ENCODE measurements at regions not wholly inside any gene's neighbourhood (a gene's known extent, or its start where the extent isn't known, plus 50 kb on each side); places are given as distances from the start of the nearest gene placed in this dataset.

DNA sequence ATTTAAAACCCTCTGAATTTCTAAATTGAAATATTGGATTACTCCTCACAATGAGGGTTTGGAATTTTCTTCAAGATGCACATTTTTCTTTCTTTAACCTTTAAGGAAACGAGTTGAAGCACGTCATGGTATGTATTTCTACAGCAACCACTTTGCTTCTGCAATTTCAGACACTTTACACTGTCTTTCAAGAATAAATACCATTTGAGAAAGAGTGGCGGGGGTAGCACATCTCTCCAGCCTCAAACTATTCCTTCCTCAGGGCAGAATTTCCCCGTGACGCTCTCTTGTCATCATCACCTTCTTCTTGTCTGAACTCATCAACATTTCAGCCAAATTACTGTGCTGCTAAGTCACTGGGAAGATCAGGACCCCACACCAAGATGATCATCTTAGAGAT lies 1073.4 kb downstream of the EFNB2 start:
- no peak for DNase-seq (ENCODE audit: low read depth)

DNA sequence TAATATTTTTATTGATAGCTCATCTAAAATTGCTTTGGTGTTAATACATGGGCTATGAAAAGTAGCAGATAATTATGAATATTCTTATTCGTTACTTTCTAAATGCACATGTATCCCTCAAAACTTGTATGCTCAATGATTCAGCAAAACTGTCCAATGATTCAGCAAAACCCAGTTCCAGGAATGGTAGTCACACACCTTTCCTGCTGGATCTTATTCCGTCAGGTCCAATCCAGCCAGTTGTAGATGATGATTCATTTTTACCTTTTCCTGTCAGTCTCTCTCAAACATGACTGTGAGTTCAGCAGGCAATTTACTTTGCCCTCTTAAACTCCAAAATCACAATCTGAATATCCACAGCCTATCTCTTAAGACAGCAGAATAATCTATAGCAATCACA lies 1082.6 kb downstream of the EFNB2 start:
- DNase-seq (ENCODE audit: low read depth): no peak

DNA sequence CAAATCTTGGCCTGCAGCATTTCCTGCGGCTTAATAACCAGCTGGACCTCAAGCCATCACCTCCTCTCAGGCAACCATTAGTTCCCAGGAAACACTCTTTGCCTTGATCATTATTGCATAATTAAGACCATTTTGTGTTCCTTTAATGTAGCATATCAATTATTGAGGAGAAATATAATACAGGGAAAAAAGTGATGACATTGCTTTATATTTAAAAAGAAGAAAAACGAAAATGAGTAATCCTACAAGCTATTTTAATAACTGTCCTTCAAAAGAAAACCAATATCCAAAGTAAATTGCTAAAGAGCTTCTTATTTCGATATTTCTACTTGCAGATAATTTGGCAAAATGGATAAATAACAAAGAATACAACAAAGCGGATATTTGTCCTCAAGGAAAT lies 1084.7 kb downstream of the EFNB2 start:
- no peak for DNase-seq (ENCODE audit: low read depth)

DNA sequence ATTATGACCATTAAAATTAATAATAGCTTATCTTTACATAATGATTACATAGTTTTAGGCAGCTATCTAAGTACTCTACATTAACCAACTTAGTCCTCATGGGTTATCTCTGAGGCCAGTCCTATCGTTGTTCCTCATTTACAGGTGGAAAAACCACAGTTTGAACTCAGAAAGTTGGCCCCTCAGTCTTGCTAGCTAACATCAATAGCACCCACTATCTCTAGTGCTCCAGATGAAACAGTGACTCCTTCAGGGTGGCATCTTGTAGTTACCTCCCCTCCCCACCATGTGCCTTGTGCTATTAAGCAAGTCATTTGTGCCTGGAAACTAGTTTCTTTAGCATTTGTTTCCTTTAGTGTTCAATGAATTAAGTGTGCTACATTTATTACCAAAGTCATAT lies 1086.7 kb downstream of the EFNB2 start:
- no peak for DNase-seq (ENCODE audit: low read depth)

DNA sequence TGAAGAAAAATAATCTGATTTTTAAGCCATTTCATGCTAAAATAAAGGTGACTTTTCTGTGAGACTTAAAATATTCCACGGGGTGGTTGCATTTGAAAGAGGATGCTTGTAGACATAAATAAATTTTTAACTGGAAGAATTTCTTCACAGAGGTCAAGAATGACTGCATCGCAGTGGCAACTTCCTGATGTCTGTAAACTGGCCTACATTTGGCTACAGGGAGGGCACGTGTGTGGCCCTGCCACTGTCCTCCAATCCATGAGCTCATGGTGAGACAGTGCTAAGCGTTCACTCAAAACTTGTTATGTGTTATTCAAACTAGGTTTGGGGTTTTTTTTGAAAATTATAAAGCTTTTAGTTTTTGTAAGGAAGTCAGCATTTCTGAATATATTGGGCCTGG lies 1089.3 kb downstream of the EFNB2 start:
- no peak for DNase-seq (ENCODE audit: low read depth)

GRCh38 chr13:105445796-105446195 lies 1089.7 kb downstream of the EFNB2 start:
- no peak for DNase-seq (ENCODE audit: low read depth)

GRCh38 chr13:105442949-105443699 lies 1092.3 kb downstream of the EFNB2 start:
- no peak for DNase-seq (ENCODE audit: low read depth)

DNA sequence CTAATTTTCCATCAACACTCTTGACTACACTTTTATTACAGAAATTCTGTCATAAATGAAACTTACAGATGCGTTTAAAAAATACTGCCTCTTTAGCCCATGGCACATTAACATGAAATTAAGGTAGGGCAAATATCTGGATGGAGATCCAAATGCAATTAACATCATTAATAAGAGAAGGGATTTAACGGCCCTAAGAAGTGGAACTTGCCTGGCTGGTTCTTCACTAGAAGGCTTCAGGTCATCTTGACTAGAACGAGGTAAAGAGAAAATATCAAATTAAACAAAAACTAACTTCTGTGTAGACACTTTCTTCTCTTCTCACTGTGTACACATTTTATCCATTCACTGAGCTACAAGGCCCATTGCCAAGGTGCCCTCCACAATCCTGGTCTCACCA lies 1093.4 kb downstream of the EFNB2 start:
- DNase-seq (ENCODE audit: low read depth): no peak

DNA sequence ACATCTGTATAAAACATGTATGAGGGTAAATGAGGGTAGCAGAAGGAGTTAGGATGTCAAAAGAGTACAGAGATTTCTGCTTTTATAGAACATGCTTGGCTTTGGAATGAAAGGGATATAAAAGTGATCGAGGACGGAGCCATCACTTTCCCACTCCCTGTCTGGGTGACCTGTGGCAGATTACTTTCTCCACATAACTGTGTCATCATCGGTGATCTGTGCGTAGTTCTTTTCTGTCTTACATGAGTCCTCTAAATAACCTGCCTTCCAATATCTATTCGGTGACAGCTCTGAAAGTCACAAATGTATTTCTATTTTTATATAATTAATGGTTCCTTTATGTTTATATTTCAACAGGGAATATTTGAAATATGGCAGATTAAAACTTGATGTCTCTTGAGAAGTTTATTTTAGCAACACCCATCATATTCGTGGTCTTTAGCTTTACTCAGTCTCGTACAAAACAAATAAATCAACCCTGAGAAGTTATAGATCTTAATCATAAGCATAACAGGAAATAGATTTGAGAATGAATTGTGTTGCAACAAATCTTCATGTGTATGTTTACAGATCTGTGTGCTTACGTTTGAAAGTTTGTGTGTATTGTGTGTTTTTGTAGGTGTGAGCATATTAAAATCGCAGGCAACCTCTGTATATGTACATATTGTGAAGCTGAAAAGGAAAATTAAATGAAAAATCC lies 1094.3 kb downstream of the EFNB2 start:
- DNase-seq (ENCODE audit: low read depth): no peak

- DNase-seq (ENCODE audit: low read depth): no peak
Measured at GRCh38 chr13:105436943-105437342, 1098.5 kb downstream of the EFNB2 start.

DNA sequence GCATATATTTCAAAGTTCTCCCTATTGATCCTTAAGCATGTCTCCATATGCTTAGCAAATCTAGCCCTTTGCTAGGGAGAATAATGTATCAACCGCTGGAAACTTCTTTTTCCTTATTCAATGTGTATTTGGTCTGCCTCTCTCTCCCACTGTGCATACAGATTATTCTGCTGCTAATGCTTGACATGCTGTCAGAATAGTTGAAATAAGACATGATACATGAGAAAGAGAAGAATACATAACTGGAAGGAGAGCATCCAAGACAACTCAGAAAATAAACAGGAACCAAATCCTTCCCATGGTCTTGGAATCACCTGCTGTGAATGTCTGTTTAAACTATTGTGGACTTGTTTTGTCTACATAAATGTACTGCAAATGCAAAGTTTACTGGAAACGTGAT lies 1103.0 kb downstream of the EFNB2 start:
- DNase-seq (ENCODE audit: low read depth): no peak

GRCh38 chr13:105428811-105429210 lies 1106.7 kb downstream of the EFNB2 start:
- DNase-seq (ENCODE audit: low read depth): no peak

DNA sequence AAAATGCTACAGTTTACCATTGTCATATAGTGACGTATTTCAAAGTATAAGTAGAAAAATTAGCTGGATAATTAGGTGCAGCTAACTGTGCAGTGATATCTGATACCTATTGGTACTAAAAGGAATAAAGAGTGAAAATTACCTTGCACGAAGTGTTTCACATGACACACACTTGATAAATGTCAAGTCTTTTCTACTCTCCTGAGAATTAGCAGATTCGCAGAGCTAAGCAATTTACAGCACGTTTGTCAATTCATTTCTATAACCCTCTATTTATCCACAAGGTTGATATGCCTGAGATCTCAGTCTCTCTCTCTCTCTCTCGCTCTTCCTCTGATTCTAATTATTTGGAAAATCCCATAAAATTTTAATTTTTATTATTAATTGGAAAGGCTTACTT lies 1109.0 kb downstream of the EFNB2 start:
- DNase-seq (ENCODE audit: low read depth): no peak

- DNase-seq (ENCODE audit: low read depth): no peak
Measured at GRCh38 chr13:105414639-105415038, 1120.8 kb downstream of the EFNB2 start.

DNA sequence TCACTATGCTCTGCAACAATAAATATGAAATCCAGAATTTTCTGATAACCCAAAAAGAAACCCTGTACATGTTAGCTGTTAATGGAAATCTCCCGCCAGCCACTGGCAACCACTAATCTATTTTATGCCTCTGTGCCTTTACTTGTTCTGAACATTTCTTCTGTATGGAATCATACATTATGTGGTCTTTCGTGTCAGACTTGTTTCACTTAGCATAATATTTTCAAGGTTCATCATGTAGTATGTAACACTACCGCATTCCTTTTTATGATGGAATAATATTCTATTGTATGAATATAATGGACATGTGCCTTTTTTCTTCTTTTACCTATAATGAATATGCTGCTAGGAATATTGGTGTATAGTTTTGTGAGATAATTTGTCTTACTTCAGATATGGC lies 1123.3 kb downstream of the EFNB2 start:
- DNase-seq (ENCODE audit: low read depth): no peak

DNA sequence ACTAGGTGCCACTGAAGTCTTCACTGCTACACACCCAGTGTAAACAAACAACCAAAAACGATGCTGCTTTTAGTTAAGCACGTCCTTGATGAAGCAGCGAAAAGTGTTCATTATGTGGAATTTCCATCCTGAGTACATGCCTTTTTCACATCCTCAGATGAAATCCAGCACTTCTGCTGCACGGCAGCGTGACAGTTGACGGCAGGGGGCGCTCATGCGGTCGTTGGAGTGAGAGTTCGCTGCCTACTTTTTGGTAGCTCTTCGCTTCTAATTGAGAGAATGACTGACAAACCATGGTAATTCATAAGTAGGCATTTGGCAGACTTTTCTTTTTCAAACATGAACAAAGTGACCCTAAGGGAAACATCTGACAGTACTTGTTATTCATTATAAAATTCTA lies 1124.9 kb downstream of the EFNB2 start:
- DNase-seq (ENCODE audit: low read depth): no peak

- DNase-seq (ENCODE audit: low read depth): no peak
Measured at GRCh38 chr13:105406551-105406950, 1128.9 kb downstream of the EFNB2 start.

GRCh38 chr13:105403086-105403485 lies 1132.4 kb downstream of the EFNB2 start:
- no peak for DNase-seq (ENCODE audit: low read depth)

GRCh38 chr13:105395041-105395440 lies 1140.4 kb downstream of the EFNB2 start:
- no peak for DNase-seq (ENCODE audit: low read depth)

DNA sequence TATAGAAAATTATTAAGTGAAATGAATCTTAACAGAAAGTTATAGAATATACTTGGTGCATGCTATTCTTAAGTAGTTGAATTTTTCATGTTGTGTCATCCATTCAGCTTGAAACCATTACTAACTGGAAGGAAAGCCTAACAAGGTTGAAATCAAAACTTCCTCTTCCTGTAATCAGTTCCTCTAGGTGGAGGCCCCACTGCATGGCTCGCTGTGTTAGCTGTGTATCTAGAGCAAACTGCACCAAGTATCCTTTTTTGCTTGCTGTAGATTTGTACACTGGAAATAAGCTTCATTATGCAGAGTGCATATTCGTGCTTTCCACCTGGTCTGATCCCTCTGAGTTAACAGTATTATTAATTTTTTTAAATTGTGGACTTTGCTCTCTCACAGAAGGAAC lies 1146.1 kb downstream of the EFNB2 start:
- no peak for DNase-seq (ENCODE audit: low read depth)

- DNase-seq (ENCODE audit: low read depth): no peak
Measured at GRCh38 chr13:105377452-105377851, 1158.0 kb downstream of the EFNB2 start.

DNA sequence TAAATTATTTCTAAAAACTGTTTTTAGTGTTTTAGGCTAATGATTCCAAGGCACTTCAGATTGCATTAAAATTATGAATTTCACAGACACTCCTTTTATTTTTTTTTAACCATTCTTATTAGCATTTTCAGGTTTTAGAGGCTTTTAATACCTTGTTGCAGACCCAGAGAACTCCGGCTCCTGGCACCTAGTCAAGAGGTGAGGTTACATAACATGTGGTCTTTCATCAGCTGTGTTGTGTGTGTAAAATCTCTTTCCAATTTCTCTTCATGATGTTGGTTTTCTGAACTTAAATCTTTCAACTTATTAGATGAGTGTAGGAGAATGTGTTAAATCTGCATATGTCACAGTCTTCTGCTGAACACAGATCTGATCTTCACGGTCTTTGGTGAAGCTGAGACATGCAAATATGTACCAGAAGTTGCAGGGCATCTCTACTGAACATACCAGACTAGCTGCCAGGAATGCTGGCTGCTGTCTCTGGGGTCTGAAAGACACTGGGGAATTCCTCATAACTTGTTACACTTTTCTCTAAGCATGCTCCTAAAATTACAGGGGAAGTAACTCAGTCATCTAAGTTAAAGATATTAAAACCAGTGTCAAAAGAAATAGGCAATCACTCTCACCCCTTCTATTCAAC lies 1165.3 kb downstream of the EFNB2 start:
- no peak for DNase-seq (ENCODE audit: low read depth)

- no peak for DNase-seq (ENCODE audit: low read depth)
Measured at GRCh38 chr13:105368781-105369180, 1166.7 kb downstream of the EFNB2 start.

Data from forelimb muscle (tissue), 1 donor.